DLD1 (cell line): ENCODE measurements at regions not wholly inside any gene's neighbourhood (a gene's known extent, or its start where the extent isn't known, plus 50 kb on each side); places are given as distances from the start of the nearest gene placed in this dataset.

ENCODE experiments used
- in situ Hi-C: cut with HindIII; loops from 2 replicates; pipeline ENCODE4 v1.10.0; 2017; ENCODE audit warnings: low sequenced_read_pairs

- in situ Hi-C loops: no loop called here
These were observed 673.6 kb downstream of the MATN1 start for GRCh38 chr1:30049748-30050296.

GRCh38 chr1:30048905-30049304 is 674.5 kb downstream of the MATN1 start:
- in situ Hi-C loops: no loop called here

DNA sequence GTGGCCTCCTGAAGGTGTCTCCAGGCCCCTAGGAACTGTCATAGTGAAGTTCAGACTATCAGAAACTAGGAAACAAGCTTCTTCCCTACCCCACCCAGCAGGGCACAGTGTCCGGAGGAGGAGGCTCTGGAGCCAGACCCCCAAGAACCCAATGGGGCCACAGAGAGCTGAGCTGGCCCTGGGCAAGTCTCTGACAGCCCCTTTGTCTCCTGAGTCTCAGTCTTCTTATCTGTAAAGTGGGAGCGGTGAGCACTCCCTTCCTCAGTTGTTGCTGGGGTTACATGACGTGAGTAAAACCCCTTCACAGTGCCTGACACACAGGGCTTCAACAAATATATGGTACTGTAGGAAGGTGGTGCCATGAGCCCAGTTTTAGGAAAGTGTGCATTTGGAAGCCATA is 675.8 kb downstream of the MATN1 start:
- in situ Hi-C loops: no loop called here

DNA sequence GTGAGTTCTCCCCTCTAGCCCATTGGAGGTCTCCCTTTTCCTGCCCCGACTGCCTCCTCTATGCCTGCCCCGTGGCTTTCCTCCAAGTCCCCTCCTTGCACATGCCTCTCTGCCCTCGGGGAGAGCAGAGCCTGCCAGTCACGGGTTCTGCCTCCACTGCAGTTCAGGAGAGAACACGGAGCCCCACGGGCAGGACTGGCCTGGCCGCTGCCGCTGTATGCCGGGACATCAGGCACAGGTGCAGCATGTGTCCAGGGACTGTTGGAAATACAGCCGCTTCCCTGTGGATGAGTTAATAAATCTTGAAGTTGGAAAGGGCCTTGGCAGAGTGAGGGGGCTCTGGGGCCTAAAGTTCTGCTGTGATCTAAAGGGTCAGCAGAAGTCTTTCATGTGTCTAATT is 676.6 kb downstream of the MATN1 start:
- in situ Hi-C loops: no loop called here

DNA sequence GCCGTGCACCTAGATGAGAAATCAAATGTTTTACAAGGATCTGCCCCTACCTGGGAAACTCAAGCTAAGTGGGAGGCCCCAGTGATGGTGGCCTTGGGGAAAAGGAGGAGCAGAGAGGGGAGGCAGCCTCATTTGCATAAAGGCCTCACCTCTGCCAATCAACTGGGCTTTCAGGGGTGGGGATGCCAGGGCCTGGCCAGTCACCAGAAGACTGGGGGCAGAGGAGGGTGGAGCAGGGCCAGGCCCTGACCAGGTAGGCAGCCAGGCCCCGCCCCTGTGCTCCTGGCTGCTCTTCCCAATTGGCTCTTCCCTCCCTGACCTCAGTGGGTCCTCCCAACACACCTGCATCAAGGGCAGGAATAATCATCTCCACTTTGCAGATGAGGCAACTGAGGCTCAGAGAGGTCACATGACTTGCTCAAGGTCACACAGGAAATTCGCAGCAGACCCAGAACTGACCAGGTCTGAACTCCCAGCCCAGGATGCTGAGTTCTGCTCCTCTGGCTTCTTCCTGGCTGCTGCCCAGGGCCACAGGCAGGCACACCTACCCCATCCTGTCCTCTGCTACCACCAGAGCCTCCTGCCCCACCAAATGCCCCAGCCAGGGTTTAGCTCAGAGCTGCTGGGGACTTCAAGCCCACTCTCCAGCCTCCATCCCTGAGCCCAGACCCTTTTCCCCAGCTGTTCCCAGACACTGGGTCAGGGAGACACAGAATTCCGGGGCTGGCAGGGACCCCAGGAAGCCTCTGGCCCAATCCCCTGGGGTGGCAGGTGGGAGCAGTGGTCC is 677.9 kb downstream of the MATN1 start:
- in situ Hi-C loops: no loop called here

DNA sequence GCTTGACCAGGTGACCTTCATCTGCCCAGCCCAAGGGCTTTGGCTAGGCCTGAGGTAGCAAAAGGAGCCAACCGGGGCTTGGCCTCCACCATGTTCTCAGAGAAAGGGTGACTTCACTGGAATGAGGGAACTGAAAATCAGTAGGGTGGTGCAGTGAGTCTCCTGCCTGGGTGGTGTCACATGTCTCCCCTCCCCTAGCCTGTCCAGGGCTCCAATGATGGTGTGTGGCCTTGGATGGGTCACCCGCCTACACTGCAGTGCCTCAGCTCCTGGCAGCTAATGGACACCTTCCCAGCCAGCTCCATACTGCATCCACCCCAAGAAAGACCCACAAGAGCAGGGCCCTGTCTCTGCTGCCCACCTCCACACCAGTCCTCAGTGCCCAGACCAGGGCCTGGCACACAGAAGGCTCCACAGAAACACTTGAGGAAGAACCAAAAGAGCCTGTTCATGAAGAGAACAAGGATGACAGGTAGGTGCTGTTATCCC is 678.7 kb downstream of the MATN1 start:
- in situ Hi-C loops: no loop called here

DNA sequence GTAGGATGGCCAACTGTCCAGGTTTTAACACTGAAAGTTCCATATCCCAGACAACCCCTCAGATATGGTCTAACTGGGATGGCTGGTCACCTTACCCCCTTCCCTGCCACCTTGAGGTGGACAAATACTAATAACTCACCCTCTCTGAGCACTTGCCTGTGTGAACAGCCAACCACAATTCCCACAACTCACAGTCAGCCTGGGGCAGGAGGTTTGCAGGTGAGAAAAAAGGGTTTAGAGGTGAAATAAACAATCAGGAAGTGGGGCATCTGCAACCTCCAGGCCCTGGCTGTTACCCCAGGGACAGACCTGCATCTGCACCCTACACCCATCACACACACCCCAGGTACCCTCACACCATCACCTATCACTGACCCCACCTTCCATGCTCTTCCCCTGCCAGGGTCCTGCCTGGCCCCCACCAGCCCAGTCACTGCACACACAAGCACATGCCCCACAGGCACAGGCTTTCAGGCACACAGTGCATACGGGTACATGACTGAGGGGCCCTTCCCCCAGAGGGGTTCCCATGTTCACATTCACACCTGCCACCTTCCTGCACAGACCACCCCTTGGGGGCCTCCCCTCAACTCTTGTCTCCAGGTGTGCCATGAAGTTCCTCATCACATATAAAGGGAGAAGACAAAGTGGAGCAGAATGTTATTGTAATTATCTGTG is 679.5 kb downstream of the MATN1 start:
- in situ Hi-C loops: no loop called here

- in situ Hi-C loops: no loop called here
These were observed 680.1 kb downstream of the MATN1 start for GRCh38 chr1:30043256-30043655.

DNA sequence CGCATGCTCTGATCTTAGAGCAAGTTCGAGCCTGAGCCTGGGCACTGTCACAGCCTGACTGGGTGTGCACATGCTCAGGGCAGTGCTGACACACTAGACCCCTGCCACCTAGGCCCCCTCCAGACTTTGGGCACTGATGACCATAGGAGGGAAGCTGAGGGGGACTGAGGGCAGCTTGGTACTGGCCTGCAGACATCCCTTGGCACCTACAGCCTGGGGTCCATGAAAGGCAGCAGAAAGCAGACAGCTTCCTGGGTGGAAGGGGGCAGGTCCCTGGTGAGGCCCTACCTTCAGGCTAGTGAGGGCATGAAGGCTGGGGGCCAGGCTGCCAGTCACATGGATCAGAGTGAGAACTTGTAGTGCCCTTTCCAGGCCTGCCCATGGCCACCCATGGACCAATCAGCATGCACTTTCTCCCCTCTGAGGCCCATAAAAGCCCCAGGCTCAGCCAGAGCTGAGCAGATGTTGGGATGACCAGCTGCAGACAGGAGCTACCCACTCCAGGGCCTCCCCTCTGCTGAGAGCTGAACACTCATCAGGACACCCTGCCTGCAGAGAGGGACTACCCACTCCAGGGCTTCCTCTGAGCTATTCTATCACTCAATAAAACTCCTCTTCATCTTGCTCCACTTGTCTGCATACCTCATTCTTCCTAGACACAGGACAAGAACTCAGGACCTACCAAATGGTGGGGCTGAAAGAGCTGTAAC is 680.8 kb downstream of the MATN1 start:
- in situ Hi-C loops: no loop called here

GRCh38 chr1:30041741-30042437 is 681.5 kb downstream of the MATN1 start:
- in situ Hi-C loops: no loop called here

DNA sequence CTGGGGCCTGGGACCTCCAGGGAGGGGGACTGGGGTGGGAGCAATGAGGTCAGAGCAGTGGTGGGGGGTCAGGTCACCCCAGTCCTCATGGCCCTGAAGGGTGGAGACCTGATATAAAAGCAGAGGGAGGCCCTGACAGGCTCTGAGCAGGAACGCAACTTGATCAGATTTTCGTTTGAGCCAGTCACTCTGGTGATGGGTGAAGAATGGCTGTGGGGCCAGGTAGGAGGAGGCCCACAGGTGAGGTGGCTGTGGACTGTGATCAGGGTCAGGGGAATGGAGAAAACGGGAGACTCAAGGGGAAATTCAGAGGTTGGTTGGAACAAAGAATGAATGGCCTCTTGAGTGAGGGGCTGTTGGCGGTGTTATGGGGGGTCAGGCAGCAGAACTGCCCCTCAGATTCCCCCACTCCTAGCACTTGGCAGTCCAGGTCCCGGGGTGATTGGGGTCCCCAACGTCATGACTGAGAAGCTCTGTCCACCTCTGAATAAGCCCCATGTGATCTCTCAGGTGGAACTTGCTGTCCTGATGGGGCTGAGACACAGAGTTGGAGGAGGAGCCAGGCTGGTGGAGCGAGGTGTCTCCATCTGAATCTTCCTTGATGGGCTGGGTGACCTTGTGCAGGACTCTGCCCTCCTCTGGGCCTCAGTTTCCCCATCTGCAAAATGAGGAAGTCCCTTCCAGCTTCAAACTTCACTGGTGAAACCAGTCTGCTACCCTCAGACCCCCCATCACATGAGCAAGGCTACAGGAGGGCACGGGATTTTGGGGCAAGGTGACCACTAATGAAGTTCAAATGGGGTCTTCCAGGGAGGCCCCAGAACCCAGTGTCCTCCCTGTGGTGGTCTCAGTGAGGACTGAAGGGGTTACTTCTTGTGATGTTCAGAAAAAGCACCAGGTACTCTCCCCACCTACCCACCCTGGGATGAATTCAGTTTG is 683.0 kb downstream of the MATN1 start:
- in situ Hi-C loops: no loop called here

- in situ Hi-C loops: no loop called here
These were observed 683.9 kb downstream of the MATN1 start for GRCh38 chr1:30039354-30040080.

DNA sequence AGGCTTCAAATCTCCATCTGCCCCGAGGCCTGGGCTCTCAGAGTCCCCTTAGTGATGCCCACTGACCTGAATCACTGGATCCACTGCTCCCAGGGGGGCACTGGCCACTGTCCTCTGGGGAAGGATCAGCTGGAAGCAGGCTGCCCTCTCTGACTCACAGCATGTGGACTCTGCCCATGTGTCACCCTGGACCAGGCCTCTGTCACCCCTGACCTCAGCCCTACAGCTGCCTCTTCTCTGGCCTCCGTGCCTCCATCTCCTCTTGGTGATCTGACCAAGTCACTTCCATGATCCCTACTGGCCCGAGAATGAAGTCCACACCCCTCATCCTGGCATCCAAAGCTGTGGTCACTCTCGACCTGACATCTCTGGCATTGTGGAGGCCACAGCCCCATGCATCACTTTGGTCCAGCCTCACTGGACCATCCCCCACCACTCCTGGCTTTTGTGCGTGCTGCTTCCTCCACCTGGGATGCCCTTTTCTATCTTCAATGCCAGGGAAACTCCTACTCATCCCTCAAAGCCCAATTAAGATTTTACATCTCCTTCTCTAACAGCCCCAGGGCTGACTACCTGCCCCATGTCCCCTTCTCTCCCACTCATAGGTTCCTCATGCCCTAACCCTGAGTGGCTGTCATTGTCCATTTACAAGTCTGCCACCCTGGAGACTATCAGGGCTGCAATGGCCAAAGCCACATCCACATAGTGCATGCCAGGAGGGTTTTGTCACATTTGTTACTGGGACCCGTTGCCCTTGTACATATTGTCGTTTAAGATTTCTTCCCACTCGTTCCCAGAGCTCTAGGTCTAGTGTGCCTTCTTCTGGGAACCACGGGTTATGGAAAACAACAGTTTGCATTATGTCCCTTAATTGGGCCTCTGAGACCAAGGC is 685.0 kb downstream of the MATN1 start:
- in situ Hi-C loops: no loop called here

DNA sequence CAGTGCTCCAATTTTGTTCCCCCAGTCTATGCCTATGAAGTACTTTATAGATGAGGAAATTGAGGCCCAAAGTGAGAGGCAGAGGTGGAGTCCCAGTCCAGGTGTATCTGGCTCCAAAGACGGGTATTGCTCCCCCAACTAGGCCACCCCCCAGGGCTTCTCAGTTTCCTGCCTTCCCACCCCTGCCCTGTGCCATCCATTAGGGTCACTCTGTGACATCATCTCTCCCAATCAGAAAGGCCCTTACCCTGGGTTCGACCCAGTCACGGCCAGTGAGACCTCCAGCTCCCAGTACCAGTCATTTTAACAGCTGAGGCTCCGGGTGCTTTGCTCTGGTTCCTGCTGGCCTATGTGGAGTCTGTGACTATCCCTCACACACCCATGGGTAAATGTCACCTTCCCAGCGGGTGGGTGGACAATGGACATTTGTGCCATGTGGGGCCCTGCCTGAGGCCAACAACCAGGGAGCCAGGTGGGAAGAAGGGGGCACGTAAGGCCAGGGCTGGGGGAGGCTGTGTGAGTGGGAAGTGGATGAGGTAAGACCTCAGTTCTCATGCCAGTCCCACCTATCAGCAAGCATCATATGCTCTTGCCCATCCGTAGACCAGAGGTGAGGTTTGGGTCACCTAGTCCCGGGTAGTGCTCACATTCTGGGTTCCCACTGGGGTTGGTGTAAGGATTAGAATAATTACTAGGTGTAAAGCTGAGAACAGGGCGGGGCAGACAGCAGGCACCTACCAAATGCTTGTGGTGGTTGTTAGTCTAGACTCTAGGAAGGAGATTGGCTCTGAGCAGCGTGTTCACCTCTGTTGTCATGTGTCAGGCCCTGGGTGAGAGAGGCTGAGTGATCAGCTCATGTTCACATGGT is 685.9 kb downstream of the MATN1 start:
- in situ Hi-C loops: no loop called here

- in situ Hi-C loops: no loop called here
These were observed 686.7 kb downstream of the MATN1 start for GRCh38 chr1:30036666-30037065.

DNA sequence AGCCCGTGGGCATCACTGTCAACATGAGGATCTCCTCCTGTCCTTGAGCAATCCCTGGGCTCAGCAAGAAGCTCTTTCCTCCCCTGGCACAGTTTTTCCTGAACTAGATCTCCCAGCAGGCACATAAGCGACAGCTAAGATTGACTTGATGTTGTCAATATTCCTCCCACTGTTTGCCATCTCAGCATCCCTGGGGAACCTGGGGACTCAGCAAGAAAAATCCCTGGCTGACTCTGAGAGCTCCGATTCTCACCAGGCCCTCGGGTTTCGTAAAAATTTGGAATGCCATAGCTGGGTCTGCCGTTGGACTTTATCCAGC is 687.2 kb downstream of the MATN1 start:
- in situ Hi-C loops: no loop called here

DNA sequence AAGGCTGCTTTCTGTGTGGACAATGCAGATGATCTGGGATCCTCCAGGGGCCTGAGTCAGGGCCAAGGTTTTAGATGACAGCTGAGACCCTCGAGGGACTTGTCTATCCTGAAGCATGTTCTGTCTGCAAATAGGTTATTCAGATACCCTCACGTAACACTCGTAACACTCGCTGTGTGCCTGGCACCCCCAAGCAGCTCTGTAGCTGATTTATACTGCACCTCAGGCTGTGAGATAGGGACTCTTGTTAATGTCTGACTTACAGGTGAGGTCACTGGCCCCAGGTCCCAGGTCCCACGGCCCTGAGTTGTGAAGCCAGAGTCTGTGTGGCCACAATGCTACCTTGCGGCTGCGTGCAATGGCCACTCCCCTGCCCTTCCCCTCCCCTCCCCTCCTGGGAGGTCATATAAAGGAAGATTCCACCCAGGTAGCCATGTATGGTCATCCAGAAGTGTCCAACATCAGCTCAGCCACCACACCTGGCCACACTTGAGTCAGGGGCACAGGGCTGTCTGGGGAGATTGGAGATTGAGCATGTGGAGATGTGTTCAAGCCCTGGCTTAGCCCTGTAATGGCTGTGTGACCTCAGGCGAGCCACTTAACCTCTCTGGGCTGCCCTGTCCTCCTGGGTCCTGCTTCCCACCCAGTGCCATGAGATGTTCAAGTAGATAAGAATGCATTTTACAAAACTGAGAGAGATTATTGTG is 687.7 kb downstream of the MATN1 start:
- in situ Hi-C loops: no loop called here
